ENCODE measurements at regions not wholly inside any gene's neighbourhood (a gene's known extent, or its start where the extent isn't known, plus 50 kb on each side); places are given as distances from the start of the nearest gene placed in this dataset.
A peak's percentile ranks its signal among the peaks of the same experiment; 100 is the strongest.

DNA sequence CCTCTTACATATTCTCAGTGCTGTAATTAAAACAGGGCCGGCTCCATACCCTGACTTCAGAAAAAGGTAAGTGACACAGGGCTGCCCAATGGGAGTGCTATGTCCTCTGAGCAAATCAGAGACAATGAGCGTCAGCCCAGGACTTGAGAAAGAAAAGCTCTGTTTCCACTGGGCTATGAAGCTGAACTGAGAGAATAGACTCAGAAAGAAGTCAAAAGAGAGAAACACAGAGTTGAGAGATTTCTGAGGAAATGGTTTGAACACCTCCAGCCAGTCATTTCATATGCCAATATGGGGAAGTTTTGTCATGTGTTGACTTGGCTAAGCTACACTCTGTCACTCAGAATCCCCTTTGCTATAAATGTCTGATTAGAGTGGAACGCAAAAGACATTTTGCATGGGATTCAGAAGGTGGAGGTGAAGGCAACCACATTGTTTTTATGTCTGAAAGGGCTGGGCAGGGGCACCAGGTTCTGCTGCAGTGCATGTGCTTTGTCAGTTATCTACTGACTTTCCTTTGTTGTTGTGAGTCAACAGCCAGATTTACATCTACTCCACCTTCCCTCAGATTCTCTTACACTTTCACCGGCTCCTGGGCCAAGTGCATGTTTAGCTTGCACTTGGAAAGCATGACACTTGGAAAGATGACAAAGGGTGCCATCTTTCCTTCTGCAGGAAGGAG is 313.3 kb downstream of the DUSP6 start:
- Histone ChIP-seq H3K9me2 (replicated peaks; ENCODE audit: insufficient read depth, low read length) (no peaks in the 10 kb centered on the region), H3K4me1 (ENCODE audit: low read length) (peaks cover 29% of the 10 kb centered on the region), H3K9ac (ENCODE audit: low read length) (no peak overlapping the region), H3K4me3 (ENCODE audit: low read length) (no peak overlapping the region), H3F3A (ENCODE audit: insufficient read depth, low read length) (peaks cover 15% of the 10 kb centered on the region), H3K9me3 (replicated peaks; ENCODE audit: insufficient read depth, low read length) (no peaks in the 10 kb centered on the region), H4K20me1 (ENCODE audit: insufficient read depth, low read length) (no peaks in the 10 kb centered on the region), H2AFZ (ENCODE audit: low read length) (no peak overlapping the region), H3K79me2 (ENCODE audit: low read length) (no peaks in the 10 kb centered on the region), H3K4me2 (ENCODE audit: low read depth, low read length) (no peak overlapping the region), H3K27me3 (replicated peaks; ENCODE audit: insufficient read depth, low read length) (no peaks in the 10 kb centered on the region), H3K36me3 (replicated peaks; ENCODE audit: insufficient read depth, low read length) (no peaks in the 10 kb centered on the region), H3K27ac (ENCODE audit: low read length) (peak overlapping the region; percentile 42; the same call in 1 of the 2 replicates)
- DNase-seq: no peak
- TF ChIP-seq, protein P1, sequence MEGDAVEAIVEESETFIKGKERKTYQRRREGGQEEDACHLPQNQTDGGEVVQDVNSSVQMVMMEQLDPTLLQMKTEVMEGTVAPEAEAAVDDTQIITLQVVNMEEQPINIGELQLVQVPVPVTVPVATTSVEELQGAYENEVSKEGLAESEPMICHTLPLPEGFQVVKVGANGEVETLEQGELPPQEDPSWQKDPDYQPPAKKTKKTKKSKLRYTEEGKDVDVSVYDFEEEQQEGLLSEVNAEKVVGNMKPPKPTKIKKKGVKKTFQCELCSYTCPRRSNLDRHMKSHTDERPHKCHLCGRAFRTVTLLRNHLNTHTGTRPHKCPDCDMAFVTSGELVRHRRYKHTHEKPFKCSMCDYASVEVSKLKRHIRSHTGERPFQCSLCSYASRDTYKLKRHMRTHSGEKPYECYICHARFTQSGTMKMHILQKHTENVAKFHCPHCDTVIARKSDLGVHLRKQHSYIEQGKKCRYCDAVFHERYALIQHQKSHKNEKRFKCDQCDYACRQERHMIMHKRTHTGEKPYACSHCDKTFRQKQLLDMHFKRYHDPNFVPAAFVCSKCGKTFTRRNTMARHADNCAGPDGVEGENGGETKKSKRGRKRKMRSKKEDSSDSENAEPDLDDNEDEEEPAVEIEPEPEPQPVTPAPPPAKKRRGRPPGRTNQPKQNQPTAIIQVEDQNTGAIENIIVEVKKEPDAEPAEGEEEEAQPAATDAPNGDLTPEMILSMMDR (IDR thresholded peaks at IDR 0.05; ENCODE audit: low read length): no peak
- TF ChIP-seq EZH2phosphoT487 (IDR thresholded peaks at IDR 0.05; ENCODE audit: low read length) (no peak), EZH2 (optimal IDR thresholded peaks at IDR 0.05; ENCODE audit: low read depth, low read length) (no peak)

- H4K20me1 ChIP-seq (ENCODE audit: insufficient read depth, low read length): no peaks in the 10 kb centered on the region
- no peaks in the 10 kb centered on the region for H3K36me3 ChIP-seq (replicated peaks; ENCODE audit: insufficient read depth, low read length)
- TF ChIP-seq, protein P1 (IDR thresholded peaks at IDR 0.05; ENCODE audit: low read length): no peak
- TF ChIP-seq EZH2 (optimal IDR thresholded peaks at IDR 0.05; ENCODE audit: low read depth, low read length): no peak
- no peak for TF ChIP-seq EZH2phosphoT487 (IDR thresholded peaks at IDR 0.05; ENCODE audit: low read length)
- H2AFZ ChIP-seq (ENCODE audit: low read length): no peak overlapping the region
- no peak for DNase-seq
- H3K4me3 ChIP-seq (ENCODE audit: low read length): no peak overlapping the region
- H3K9me2 ChIP-seq (replicated peaks; ENCODE audit: insufficient read depth, low read length): no peaks in the 10 kb centered on the region
- no peaks in the 10 kb centered on the region for H3F3A ChIP-seq (ENCODE audit: insufficient read depth, low read length)
- no peaks in the 10 kb centered on the region for H3K79me2 ChIP-seq (ENCODE audit: low read length)
- H3K4me2 ChIP-seq (ENCODE audit: low read depth, low read length): no peak overlapping the region
- no peaks in the 10 kb centered on the region for H3K27me3 ChIP-seq (replicated peaks; ENCODE audit: insufficient read depth, low read length)
- H3K27ac ChIP-seq (ENCODE audit: low read length): no peak overlapping the region
- peaks cover 13% of the 10 kb centered on the region for H3K4me1 ChIP-seq (ENCODE audit: low read length)
- H3K9ac ChIP-seq (ENCODE audit: low read length): no peak overlapping the region
- no peaks in the 10 kb centered on the region for H3K9me3 ChIP-seq (replicated peaks; ENCODE audit: insufficient read depth, low read length)
Observed at GRCh38 chr12:89033062-89033461, 319.2 kb downstream of the DUSP6 start.

DNA sequence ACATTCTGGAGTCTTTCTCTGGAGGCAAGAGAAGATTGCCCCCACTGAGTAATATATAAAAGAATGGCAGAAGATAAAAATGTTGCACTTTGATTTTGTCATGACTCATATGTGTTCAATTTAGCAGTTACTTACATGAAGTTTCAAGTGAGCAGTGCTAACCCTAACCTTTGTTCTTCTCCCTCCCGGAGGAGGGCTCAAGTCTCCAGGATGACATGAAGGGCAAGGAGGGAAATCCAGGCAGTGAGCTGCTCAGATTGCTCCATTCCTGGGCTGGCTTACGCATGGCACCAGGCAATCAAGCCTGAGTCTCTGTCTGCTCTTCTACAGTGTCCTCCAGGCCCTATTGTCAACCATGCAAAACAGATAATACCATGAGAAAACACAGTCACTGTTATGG is 322.3 kb downstream of the DUSP6 start:
- H3K9ac ChIP-seq (ENCODE audit: low read length): no peak overlapping the region
- no peaks in the 10 kb centered on the region for H4K20me1 ChIP-seq (ENCODE audit: insufficient read depth, low read length)
- peaks cover 13% of the 10 kb centered on the region for H3K4me1 ChIP-seq (ENCODE audit: low read length)
- H3K4me3 ChIP-seq (ENCODE audit: low read length): no peak overlapping the region
- H3K36me3 ChIP-seq (replicated peaks; ENCODE audit: insufficient read depth, low read length): no peaks in the 10 kb centered on the region
- DNase-seq: no peak
- no peak for TF ChIP-seq EZH2phosphoT487 (IDR thresholded peaks at IDR 0.05; ENCODE audit: low read length)
- TF ChIP-seq EZH2 (optimal IDR thresholded peaks at IDR 0.05; ENCODE audit: low read depth, low read length): no peak
- TF ChIP-seq, protein P1 (IDR thresholded peaks at IDR 0.05; ENCODE audit: low read length): no peak
- no peaks in the 10 kb centered on the region for H3K9me3 ChIP-seq (replicated peaks; ENCODE audit: insufficient read depth, low read length)
- no peak overlapping the region for H3K27ac ChIP-seq (ENCODE audit: low read length)
- no peaks in the 10 kb centered on the region for H3K9me2 ChIP-seq (replicated peaks; ENCODE audit: insufficient read depth, low read length)
- no peaks in the 10 kb centered on the region for H3F3A ChIP-seq (ENCODE audit: insufficient read depth, low read length)
- no peaks in the 10 kb centered on the region for H3K79me2 ChIP-seq (ENCODE audit: low read length)
- H3K27me3 ChIP-seq (replicated peaks; ENCODE audit: insufficient read depth, low read length): no peaks in the 10 kb centered on the region
- H2AFZ ChIP-seq (ENCODE audit: low read length): no peak overlapping the region
- no peak overlapping the region for H3K4me2 ChIP-seq (ENCODE audit: low read depth, low read length)

Measured in MM.1S (cell line).